HG03103 (cell line): ENCODE measurements at regions not wholly inside any gene's neighbourhood (a gene's known extent, or its start where the extent isn't known, plus 50 kb on each side); places are given as distances from the start of the nearest gene placed in this dataset.
"Not testable (repeated sequence)": the region's sequence is repeated elsewhere in the genome, so short reads cannot be mapped to it uniquely, and the experiment has no call there.

Experiments
- ATAC-seq: cut with Tn5 transposase; IDR thresholded peaks from one replicate; pipeline ENCODE4 v1.9.1; 2021; ENCODE audit warnings: low read depth; ENCODE audit not compliant: unreplicated experiment

DNA sequence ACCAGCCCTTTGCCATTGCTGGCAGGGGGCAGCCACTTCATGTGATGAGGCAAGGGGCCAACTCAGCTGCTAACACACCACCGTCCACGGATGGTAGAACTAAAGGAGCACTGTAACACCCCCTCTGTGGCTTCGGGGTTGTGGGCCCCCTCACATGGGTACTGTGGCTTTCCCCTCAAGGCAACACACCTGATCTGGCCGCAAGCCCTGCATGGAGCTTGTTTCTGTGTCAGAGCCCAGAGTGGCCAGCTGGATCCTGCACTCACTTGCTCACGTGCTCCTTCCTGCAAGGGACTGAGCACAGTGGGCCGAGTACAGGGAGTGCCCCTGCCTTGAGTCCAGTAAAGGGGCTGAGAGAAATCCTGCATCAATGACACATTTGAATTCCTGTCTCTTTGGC, 507.4 kb upstream of the SMC2 start:
- ATAC-seq = no peak

DNA sequence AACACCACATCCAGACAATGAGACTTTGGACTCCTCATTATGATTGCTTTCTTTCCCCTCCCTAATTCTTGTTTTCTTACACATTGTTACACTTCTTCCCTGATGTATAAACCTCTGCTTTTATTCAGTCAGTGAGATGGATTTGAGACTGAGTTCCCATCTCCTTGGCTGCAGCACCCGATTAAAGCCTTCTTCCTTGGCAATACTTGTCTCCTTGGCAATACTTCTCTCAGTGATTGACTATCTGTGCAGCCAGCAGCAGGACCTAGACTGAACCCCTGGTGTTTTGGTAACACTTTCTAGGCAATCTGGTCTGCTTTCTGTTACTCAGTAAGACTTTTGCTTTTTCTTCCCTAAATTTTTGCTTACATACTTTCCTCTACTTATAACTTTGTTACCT, 492.8 kb upstream of the SMC2 start:
- no peak for ATAC-seq

- ATAC-seq = not testable (repeated sequence)
Measured at GRCh38 chr9:103611950-103612349, 482.2 kb upstream of the SMC2 start.

- ATAC-seq = no peak
Measured at GRCh38 chr9:103615994-103616393, 478.1 kb upstream of the SMC2 start.

DNA sequence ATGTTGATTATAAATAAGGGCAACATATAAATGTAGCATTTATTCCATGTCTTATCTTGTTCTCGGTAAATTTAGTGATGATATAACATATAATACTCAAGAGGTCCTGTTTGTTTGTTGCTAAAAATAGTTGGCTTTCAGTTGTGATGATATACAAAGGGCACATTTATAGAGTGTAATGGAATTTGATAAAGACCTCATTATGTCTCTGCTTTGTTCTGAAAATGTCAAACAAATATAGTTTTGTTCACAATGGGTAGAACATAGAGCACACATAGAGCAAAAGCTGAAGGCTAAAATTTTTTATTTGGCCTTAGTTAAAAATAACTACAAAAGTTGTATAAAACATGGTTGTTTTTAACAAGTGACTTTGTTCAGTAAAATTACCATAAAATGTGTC, 477.1 kb upstream of the SMC2 start:
- no peak for ATAC-seq

- no peak for ATAC-seq
Measured at GRCh38 chr9:103625161-103625804, 468.8 kb upstream of the SMC2 start.

DNA sequence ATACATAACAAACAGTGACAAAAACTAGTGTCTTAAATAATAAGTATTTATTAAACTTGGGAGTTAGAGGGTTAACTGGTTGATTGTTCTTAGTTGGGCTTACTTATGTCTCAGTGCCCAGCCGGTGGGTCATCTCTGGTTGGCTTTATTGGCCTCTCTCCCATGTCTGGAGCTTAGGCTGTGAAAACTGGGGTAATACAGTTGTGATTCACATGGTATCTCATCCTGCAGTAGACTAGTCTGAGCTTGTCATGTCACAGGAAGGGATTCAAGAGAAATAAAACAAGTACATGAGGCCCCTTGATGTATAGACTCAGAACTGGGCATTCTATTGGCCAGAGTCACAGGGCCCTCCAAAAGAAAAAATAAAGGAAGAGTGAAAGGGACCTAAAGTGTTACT, 466.4 kb upstream of the SMC2 start:
- ATAC-seq = no peak

- no peak for ATAC-seq
Measured at GRCh38 chr9:103649086-103649485, 445.0 kb upstream of the SMC2 start.

- ATAC-seq = no peak
Measured at GRCh38 chr9:103658156-103658555, 436.0 kb upstream of the SMC2 start.

DNA sequence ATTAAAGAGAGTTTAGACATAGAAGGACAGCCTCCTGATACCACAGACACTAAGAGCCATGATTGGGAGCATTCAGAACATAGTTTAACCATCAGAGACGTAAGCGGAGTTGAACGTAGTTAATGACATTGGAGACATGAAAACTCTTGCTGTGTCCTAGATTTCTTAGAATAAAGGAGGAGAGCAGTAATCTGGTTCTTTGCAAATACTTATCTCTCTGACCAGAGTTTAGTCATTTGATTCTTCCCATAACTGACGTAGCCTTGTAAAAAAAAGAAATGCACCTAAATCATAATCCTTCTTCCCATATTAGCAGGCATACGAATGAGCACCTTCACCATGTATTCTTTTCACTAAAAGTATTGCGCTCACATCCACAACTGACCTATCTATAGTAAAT, 433.3 kb upstream of the SMC2 start:
- no peak for ATAC-seq

DNA sequence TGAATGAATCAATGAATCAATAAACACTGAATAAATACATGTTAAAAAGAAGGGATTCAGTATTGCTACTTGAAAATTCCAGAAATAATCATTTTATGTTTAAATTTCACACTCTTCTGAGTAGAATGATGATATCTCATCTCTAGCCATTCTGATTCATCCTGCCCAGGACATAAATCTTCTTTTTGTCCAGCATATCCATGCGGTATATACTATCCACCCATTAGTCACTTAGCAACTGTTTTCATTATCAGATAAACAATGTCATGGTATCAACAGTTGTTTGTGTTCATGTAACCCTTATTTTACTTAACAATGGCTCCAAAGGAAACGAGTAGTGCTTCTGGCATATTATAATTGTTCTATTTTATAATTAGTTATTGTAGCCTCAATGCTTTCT, 432.4 kb upstream of the SMC2 start:
- no peak for ATAC-seq

DNA sequence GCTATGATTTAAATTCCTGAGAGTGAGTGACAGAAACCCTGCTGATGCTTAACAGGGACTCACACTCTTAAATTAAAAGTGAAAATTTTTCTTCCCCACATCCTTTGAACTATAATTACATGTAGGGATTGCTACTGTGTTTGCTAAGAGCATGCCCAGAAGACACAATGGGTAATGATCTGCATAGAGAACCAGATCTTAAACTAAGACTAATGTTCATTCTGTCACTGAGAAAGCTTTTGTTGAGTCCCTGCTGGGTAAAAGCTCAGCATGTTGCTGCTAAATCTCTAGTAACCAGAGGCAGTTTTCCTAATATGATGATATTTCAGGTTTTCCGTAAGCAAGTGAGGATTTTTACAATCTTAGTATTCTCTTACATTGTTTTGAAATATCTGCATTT, 424.8 kb upstream of the SMC2 start:
- ATAC-seq = no peak

DNA sequence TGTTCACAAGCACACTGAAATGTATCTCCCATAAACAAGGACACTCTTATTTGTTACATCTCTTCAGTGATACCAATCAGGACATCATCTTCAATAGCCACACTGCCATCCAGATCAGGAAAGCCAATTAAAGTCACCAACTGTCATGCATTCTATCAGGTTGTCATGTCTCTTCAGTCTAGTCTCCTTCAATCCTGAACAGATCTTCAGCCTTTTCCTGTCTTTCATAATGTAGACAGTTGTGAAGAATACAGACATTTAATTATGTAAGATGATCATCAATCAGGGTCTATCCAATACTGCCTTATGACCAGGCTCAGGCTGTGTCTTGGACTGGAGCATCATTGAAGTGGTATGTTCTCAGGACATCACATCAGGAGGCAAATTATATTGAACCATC, 419.8 kb upstream of the SMC2 start:
- ATAC-seq = no peak

DNA sequence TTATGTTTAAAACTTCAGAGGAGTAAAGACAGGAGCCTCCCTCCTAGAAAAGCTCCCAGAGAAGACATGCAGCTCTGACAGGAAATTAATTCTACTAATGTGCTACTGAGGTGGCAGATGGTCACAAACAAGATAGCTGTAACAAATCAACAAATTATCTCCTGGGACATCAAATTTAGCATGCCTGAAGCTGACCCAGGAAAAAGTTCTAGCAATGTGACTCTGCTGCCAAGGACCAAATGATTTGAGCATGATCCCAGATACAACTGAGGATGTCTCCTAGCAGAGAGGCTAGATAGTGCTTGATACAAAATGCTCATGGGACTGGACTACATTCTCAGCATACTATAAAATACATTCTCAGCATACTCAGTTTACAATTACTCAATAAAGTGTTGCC, 413.5 kb upstream of the SMC2 start:
- no peak for ATAC-seq

GRCh38 chr9:103681435-103681834, 412.7 kb upstream of the SMC2 start:
- no peak for ATAC-seq

DNA sequence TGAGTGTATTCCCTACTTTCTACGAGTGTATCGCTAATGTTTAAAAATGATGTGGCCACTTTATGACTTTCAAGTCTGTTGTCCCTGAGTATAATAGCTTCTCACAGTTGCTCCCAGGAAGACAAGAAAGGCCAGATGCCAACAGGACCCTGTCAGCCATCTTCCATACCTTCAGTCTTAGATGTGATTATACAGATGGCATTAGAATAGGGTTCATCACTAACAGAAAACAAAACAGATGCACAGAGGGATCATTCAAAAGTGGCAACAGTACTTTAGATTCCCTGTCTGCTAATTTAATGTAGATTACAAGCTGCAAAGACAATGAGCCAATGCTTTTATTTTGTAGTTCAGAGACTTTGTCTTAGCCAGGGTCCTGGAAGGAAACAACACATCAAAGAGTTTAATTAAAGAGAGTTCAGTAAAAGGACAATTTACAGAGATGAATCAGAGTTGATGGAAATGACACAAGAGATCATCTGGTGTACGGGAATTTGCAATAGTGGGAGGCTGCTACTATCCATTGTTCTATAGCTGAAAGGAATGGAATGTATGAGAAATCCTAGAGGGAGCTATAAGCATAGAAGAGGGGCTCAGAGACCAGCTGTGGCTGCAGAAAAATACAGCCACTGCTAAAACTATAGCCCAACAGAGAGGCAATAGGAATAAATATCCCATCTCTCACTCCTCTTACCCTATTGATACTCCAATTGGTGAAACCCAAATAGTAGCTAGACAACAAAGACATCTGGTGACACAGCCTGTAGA, 393.7 kb upstream of the SMC2 start:
- no peak for ATAC-seq

GRCh38 chr9:103702572-103702971, 391.5 kb upstream of the SMC2 start:
- ATAC-seq = no peak

DNA sequence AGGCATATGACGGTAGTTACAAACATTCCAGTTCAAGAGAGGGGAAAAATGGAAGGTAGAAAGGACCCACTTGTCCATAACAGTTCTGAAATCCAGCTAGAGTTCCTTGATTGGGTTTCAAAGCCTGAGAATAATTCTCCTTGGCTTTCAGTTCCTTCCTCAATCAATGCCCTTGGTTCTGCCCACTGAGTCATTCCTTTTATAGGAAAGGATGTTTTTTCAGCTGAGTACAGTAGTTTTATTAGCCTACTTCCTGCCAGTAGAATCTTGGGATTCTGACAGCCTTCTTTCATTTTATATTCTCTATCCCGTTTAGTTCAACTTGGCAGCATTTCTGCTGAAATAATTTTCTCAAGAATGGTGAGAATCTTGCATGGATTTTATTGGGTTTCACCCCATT, 386.9 kb upstream of the SMC2 start:
- no peak for ATAC-seq

GRCh38 chr9:103709366-103709765, 384.7 kb upstream of the SMC2 start:
- ATAC-seq = no peak

GRCh38 chr9:103713631-103714030, 380.5 kb upstream of the SMC2 start:
- ATAC-seq = no peak

DNA sequence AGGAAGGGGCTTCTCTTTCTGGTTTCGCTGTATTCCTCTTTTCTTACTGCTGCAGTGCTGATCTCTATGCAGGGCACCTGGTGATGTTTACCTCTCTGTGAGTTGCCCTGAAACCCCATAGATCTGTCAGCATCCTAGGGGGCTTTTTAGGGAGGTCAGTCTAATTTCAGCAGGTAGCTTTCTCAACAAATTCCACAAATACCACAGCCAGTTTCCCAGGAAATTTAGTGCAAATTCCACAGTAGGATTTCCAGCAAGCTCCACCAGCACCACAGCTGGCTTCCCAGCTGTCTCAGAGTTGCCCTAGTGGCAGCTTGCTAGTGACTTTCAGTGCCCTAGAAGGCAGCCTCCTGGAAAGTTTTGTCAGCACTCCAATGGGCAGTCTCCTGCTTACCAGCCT, 379.1 kb upstream of the SMC2 start:
- no peak for ATAC-seq

DNA sequence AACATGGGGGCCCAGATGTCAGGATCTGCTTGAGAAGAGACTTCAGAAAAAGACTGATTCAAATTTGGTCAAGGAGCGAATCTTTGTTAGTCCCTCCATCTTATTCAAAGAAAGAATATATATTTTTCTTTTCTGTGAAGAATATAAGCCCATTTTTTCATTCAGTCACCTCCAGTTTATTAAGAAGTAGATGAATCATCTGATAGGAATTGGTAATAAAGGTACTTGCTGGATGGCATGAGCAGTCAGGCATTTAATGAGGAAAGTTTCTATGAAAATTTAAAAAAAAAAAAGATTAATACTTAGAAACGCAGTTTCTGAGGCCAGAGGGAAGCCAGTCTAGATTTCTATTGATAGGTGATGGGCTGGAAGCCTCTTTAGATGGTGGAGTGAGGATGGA, 373.1 kb upstream of the SMC2 start:
- no peak for ATAC-seq
